Myocyte (in vitro differentiated cells): ENCODE measurements at regions not wholly inside any gene's neighbourhood (a gene's known extent, or its start where the extent isn't known, plus 50 kb on each side); places are given as distances from the start of the nearest gene placed in this dataset.
"Not testable (repeated sequence)": the region's sequence is repeated elsewhere in the genome, so short reads cannot be mapped to it uniquely, and the experiment has no call there.

ENCODE experiments used
- DNase-seq: peaks from one replicate; pipeline ENCODE4 v3.0.0-alpha.2; 2012; ENCODE audit warnings: low read depth

GRCh38 chr20:47860049-47860830, 75.0 kb upstream of the SULF2 start:
- DNase-seq: no peak

- peak; percentile 5 for DNase-seq
These were observed 74.0 kb upstream of the SULF2 start for GRCh38 chr20:47859278-47859677.

- DNase-seq: no peak
These were observed 72.5 kb upstream of the SULF2 start for GRCh38 chr20:47857569-47858464.

GRCh38 chr20:47857187-47857568, 71.9 kb upstream of the SULF2 start:
- no peak for DNase-seq

- DNase-seq: no peak
These were observed 70.5 kb upstream of the SULF2 start for GRCh38 chr20:47855799-47856198.

- DNase-seq: no peak
These were observed 69.5 kb upstream of the SULF2 start for GRCh38 chr20:47854687-47855212.

- no peak for DNase-seq
These were observed 66.5 kb upstream of the SULF2 start for GRCh38 chr20:47851774-47852173.

- no peak for DNase-seq
These were observed 64.9 kb upstream of the SULF2 start for GRCh38 chr20:47850146-47850545.

GRCh38 chr20:47849596-47849995, 64.3 kb upstream of the SULF2 start:
- DNase-seq: no peak

GRCh38 chr20:47849006-47849405, 63.7 kb upstream of the SULF2 start:
- no peak for DNase-seq

GRCh38 chr20:47848534-47848933, 63.3 kb upstream of the SULF2 start:
- not testable (repeated sequence) for DNase-seq

GRCh38 chr20:47847884-47848485, 62.7 kb upstream of the SULF2 start:
- no peak for DNase-seq

- not testable (repeated sequence) for DNase-seq
These were observed 61.9 kb upstream of the SULF2 start for GRCh38 chr20:47847220-47847619.

GRCh38 chr20:47846651-47847050, 61.4 kb upstream of the SULF2 start:
- DNase-seq: not testable (repeated sequence)

- DNase-seq: not testable (repeated sequence)
These were observed 60.2 kb upstream of the SULF2 start for GRCh38 chr20:47845382-47845977.

- not testable (repeated sequence) for DNase-seq
These were observed 59.3 kb upstream of the SULF2 start for GRCh38 chr20:47844568-47844906.

- no peak for DNase-seq
These were observed 58.7 kb upstream of the SULF2 start for GRCh38 chr20:47843886-47844567.

- peak; percentile 13 for DNase-seq
These were observed 57.7 kb upstream of the SULF2 start for GRCh38 chr20:47842950-47843349.

GRCh38 chr20:47842004-47842403, 56.7 kb upstream of the SULF2 start:
- DNase-seq: not testable (repeated sequence)

GRCh38 chr20:47836256-47836817, 51.1 kb upstream of the SULF2 start:
- not testable (repeated sequence) for DNase-seq
